VCaP (cell line): ENCODE measurements at regions not wholly inside any gene's neighbourhood (a gene's known extent, or its start where the extent isn't known, plus 50 kb on each side); places are given as distances from the start of the nearest gene placed in this dataset.
"Not testable (repeated sequence)": the region's sequence is repeated elsewhere in the genome, so short reads cannot be mapped to it uniquely, and the experiment has no call there.

Experiments used
- H3K27ac ChIP-seq: fragments of 450-650 bp; 2 replicates; pipeline ENCODE4 v1.5.1; 2017
- CTCF ChIP-seq: fragments of 450-650 bp; conservative IDR thresholded peaks from 2 replicates; pipeline ENCODE4 v1.5.1; 2017; ENCODE audit warnings: mild to moderate bottlenecking, moderate library complexity

DNA sequence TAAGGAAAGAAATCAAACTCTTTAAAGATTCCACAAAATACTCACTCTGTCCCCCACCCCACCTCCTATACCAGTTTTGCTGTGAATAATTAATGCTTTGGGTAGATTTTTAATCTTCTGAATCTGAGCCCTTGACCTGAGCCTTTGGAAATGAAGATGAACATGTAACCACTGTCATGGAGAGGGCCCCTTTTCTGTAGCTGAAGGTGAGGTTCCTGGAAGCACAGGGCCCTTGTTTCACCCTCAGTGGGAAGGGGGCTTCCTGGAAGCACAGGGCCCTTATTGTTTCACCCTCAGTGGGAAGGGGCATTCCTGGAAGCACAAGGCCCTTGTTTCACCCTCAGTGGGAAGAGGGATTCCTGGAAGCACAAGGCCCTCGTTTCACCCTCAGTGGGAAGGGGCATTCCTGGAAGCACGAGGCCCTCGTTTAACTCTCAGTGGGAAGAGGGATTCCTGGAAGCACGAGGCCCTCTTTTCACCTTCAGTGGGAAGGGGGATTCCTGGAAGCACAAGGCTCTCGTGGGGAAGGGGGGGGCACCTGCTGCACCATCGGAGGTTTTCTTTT, 75.7 kb downstream of the DACT2 start:
- no peak overlapping the region for H3K27ac ChIP-seq
- no peak for TF ChIP-seq CTCF

- TF ChIP-seq CTCF: no peak
- H3K27ac ChIP-seq: no peak overlapping the region
Observed at GRCh38 chr6:168242940-168243225, 76.7 kb downstream of the DACT2 start.

DNA sequence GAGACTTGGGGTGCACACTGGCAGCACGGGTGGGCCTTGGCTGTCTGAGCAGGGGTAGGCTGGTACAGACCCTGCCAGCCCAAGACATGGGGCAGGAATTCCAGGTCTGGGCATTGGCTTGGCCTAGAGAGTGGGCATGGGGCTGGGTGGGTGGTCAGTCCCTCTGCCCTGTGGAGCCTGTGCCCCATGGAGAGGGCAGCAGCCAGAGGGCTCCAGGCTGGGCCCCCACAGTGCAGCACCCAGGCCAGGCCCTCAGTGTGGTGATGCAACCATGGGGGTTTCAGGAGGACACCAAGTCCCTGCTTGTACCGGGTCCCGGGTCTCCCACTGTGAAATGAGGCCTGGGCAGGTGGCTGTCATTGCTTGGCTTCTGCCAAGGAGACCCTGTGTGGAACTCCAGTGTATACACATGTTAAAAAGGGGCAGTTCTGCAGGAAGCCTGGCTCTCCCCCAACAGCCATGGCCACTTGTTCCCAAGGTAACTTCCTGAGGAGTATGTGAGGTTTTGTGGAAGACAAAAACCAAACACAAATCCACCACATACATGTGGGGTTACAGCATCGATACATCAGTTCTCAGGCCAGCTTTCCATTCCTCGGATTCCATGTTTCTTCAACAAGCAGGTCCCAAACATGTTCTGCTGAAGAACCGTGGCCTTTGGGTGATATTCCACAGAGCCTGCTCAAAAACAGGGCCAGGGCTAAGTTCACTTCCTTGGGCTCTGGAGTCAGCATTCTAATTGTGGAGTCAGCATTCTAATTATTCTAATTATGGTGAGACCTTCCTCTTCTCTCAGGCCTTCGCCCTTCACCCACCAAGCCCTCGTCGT, 77.3 kb downstream of the DACT2 start:
- no peak for TF ChIP-seq CTCF
- H3K27ac ChIP-seq: no peak overlapping the region

DNA sequence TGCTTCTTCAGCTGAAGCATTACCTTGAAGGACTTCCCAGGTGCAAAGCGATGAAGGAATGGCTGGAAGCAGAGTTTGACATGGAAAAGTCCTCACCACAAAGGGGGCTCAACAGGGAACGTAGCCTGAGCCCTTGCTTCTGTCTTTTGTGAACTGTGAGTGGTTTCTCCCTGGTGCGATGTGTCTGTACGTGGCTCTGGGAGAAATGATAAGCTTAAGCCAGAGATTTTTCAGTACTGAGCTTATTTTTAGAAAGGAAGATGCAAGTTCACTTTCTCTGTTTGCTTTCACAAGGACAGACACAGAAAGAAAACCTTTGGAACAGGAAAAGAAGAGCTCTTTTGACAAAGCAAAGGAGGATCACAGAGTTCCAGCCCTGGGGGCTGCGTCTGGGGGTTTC, 79.4 kb downstream of the DACT2 start:
- H3K27ac ChIP-seq: no peak overlapping the region
- no peak for TF ChIP-seq CTCF

DNA sequence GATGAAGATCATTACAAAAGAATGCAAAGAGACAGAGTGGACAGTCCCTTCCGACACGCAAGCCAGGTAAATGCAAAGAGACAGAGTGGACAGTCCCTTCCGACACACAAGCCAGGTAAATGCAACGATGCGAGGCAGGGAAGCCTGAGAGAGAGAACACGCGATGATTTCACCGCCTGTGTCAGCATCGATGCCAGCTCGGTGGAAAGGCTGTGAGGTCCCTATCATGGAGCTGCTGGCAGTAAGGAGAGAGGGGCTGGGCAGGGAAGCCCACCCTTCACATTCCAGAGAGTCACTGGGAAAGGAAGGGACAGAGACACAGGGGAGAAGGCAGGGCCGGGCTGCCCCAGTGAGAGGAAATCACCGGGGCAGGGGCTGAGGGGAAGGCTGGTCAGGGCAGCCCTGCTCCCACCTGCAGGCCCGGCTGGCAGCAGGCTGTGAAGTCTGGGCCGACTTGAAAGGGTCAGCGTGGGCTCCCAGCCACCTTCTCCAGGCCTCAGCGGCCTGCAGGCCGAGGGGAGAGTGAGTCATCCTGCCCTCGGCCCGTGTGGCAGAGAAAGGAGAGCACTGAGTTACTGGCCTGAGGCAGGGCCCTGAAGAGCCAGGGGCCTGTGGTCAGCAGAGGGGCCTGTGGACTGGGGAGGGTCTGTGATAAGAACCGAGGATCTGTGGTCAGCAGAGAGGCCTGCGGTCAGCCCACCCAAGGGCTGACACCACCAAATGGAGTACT, 80.4 kb downstream of the DACT2 start:
- no peak overlapping the region for H3K27ac ChIP-seq
- TF ChIP-seq CTCF: no peak

DNA sequence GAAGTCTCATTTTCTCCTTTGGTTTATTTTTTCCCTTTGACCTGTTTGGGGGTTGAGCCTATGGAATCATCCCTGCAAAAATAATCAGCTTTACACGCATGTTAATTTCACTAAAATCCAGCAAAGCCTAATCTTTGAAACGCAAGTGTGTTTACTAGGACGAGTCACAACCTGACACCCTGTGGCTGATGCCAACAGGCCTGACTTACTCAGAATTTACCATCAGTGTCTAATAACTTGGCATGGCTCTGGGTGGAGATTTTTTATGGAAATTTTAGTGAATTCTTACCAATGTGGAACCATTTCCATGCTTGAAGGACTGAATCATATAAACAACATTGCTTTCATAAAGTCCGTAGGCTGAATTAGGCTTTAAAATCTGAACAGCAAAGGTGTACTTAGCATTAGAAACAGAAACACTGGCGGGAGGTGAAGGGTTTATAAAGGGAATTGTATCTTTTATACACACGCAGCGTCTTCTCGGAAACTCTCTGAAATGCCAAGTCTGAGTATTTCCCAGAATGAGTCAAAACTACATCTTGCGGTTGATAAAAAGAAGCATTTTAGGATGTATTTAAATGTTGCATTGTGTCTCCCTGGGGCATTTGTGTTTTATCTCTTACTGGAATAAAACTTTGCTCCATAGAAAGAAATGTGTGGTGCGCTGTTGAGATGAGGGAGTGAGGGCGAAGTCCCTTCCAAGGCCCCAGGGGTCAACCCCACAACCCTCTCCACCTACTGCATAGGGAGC, 81.2 kb downstream of the DACT2 start:
- TF ChIP-seq CTCF: no peak
- no peak overlapping the region for H3K27ac ChIP-seq

DNA sequence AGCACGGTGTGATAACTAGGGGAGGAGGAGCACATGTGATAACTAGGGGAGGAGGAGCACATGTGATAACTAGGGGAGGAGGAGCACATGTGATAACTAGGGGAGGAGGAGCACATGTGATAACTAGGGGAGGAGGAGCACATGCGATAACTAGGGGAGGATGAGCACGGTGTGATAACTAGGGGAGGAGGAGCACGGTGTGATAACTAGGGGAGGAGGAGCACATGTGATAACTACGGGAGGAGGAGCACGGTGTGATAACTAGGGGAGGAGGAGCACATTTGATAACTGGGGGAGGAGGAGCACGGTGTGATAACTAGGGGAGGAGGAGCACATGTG, 85.7 kb downstream of the DACT2 start:
- not testable (repeated sequence) for H3K27ac ChIP-seq
